ENCODE measurements at regions not wholly inside any gene's neighbourhood (a gene's known extent, or its start where the extent isn't known, plus 50 kb on each side); places are given as distances from the start of the nearest gene placed in this dataset.
"Not testable (repeated sequence)": the region's sequence is repeated elsewhere in the genome, so short reads cannot be mapped to it uniquely, and the experiment has no call there.

- Histone ChIP-seq H3K27ac (no peak overlapping the region), H3K4me1 (ENCODE audit: control insufficient read depth in 1 of 2, low read depth in 2 of 2) (peaks cover 4 to 10% of the 10 kb centered on the region in 2 donors), H3K9me3 (no peaks in the 10 kb centered on the region), H3K27me3 (replicated peaks; ENCODE audit: insufficient read depth) (no peaks in the 10 kb centered on the region), H3K36me3 (no peaks in the 10 kb centered on the region), H3K4me3 (no peak overlapping the region)
- ATAC-seq (ENCODE audit: insufficient number of reproducible peaks, low FRiP score, low read depth), result no peak
- no peak for DNase-seq (ENCODE audit: low spot score)
- no peak for TF ChIP-seq CTCF (IDR thresholded peaks at IDR 0.05)
Observed at GRCh38 chr6:44038543-44039065, 88.6 kb downstream of the MRPL14 start.

DNA sequence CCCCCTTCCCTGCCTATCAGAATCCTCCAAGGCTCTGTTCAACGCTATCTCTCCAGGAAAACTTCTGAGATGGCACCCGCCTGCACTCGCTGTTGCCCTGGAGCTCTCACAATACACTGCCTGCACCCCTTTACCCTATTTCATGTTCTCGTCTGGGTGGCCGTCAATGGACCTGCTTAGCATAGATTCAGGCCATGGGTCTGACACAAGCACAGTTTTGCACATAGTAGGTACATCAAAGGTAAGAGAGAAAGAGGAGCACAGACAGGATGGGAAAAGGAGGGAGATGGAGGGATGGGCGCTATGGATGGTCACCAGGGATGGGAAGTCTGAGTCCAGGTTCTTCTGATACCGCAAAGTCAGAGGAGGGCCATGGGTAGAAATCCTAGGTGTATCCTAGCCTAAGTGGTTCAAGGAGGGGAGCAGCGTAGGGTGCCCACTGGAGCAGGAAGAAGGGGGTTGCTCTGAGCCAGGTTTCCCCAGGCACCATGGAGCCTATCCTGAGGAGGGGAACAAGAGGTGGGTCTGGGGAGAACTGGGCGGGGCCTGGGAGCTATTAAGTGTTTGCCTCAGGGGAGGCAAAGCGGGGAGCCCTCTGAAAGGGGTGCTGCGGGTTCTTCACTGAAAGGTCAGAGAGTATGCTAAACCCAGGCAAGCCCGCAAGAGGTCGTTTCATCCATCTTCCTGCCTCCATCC, 89.3 kb downstream of the MRPL14 start:
- Histone ChIP-seq H3K4me3 (no peak overlapping the region), H3K36me3 (no peaks in the 10 kb centered on the region), H3K27me3 (replicated peaks; ENCODE audit: insufficient read depth) (no peaks in the 10 kb centered on the region), H3K27ac (no peak overlapping the region), H3K4me1 (ENCODE audit: control insufficient read depth in 1 of 2, low read depth in 2 of 2) (peaks cover 0 to 4% of the 10 kb centered on the region in 2 donors), H3K9me3 (no peaks in the 10 kb centered on the region)
- ATAC-seq (ENCODE audit: insufficient number of reproducible peaks, low FRiP score, low read depth) (no peak), DNase-seq (ENCODE audit: low spot score) (no peak)
- no peak for TF ChIP-seq CTCF (IDR thresholded peaks at IDR 0.05)

DNA sequence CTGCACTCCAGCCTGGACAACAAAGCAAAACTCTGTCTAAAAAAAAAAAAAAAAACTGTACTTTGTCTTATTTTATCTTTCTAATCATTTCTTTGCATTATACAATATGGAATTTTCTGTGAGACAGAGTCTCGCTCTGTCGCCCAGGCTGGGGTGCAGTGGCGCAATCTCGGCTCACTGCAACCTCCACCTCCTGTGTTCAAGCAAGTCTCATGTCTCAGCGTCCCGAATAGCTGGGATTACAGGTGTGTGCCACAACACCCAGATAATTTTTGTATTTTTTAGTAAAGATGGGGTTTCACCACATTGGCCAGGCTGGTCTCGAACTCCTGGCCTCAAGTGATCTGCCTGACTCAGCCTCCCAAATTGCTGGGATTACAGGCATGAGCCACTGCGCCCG, 90.0 kb downstream of the MRPL14 start:
- H3K4me1 ChIP-seq (ENCODE audit: control insufficient read depth in 1 of 2, low read depth in 2 of 2); H3K27ac ChIP-seq; H3K27me3 ChIP-seq (replicated peaks; ENCODE audit: insufficient read depth); ATAC-seq (ENCODE audit: insufficient number of reproducible peaks, low FRiP score, low read depth); DNase-seq (ENCODE audit: low spot score); H3K9me3 ChIP-seq; H3K4me3 ChIP-seq; H3K36me3 ChIP-seq: not testable (repeated sequence)

DNA sequence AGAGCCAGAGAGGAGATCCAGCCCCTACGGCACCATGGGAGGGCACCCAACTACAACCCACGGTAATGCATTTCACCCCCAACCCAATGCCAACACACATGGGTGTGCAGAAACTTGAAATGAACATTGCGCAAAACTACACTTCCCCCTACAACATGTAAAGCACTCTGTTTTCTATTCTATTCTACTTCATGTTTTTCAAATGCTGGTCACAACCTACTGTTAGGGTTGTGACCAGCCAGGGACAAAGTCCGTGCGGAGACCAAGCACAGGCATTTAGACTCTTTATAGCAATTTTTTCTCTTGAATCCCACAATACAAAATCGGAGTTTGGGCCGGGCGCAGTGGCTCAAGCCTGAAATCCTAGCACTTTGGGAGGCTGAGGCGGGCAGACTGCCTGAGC, 90.6 kb downstream of the MRPL14 start:
- Histone ChIP-seq H3K4me3 (no peak overlapping the region), H3K36me3 (no peaks in the 10 kb centered on the region), H3K27me3 (replicated peaks; ENCODE audit: insufficient read depth) (no peaks in the 10 kb centered on the region), H3K4me1 (ENCODE audit: control insufficient read depth in 1 of 2, low read depth in 2 of 2) (no peaks in the 10 kb centered on the region), H3K27ac (no peak overlapping the region), H3K9me3 (no peaks in the 10 kb centered on the region)
- ATAC-seq (ENCODE audit: insufficient number of reproducible peaks, low FRiP score, low read depth), result no peak
- no peak for DNase-seq (ENCODE audit: low spot score)
- TF ChIP-seq CTCF (IDR thresholded peaks at IDR 0.05), result no peak

- Histone ChIP-seq H3K4me3 (no peak overlapping the region), H3K36me3 (no peaks in the 10 kb centered on the region), H3K9me3 (no peaks in the 10 kb centered on the region), H3K27ac (no peak overlapping the region), H3K27me3 (replicated peaks; ENCODE audit: insufficient read depth) (no peaks in the 10 kb centered on the region), H3K4me1 (ENCODE audit: control insufficient read depth in 1 of 2, low read depth in 2 of 2) (no peaks in the 10 kb centered on the region)
- DNase-seq (ENCODE audit: low spot score) (no peak), ATAC-seq (ENCODE audit: insufficient number of reproducible peaks, low FRiP score, low read depth) (no peak)
- no peak for TF ChIP-seq CTCF (IDR thresholded peaks at IDR 0.05)
Observed at GRCh38 chr6:44036196-44036595, 91.1 kb downstream of the MRPL14 start.

DNA sequence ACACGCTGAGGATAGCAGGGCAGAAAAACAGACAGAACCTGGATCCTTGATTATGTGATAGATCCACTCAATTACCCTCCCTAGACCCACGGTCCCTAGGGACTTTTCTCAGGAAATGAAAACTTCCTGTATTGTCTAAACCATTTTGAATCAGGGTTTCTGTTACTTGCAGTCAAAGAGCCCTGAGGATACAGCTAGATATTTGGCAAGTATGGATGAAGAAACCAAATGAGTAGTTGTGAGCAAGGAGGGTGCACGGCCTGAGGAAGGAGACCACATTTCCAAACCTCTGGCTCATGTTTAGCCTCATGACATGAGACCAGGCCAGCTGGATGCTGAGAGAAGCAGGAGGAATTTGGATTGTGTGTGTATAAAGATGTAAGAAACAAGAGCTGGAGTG, 91.6 kb downstream of the MRPL14 start:
- ATAC-seq (ENCODE audit: insufficient number of reproducible peaks, low FRiP score, low read depth) (no peak), DNase-seq (ENCODE audit: low spot score) (no peak)
- no peaks in the 10 kb centered on the region for H3K9me3 ChIP-seq
- H3K27ac ChIP-seq, result no peak overlapping the region
- no peak for TF ChIP-seq CTCF (IDR thresholded peaks at IDR 0.05)
- no peak overlapping the region for H3K4me3 ChIP-seq
- H3K4me1 ChIP-seq (ENCODE audit: control insufficient read depth in 1 of 2, low read depth in 2 of 2), result no peaks in the 10 kb centered on the region
- H3K36me3 ChIP-seq, result no peaks in the 10 kb centered on the region
- no peaks in the 10 kb centered on the region for H3K27me3 ChIP-seq (replicated peaks; ENCODE audit: insufficient read depth)
